SK-N-MC (cell line): ENCODE measurements at regions not wholly inside any gene's neighbourhood (a gene's known extent, or its start where the extent isn't known, plus 50 kb on each side); places are given as distances from the start of the nearest gene placed in this dataset.

Experiments used
- EZH2 ChIP-seq: fragments of 200-600 bp; sonication (generic); IDR thresholded peaks from one replicate; pipeline ENCODE4 v1.6.1; 2017; ENCODE audit warnings: antibody characterized with exemption
- POLR2AphosphoS5 ChIP-seq: IDR thresholded peaks from 2 replicates; pipeline ENCODE4 v1.6.1; 2012; ENCODE audit warnings: mild to moderate bottlenecking, low read depth, low read length, borderline replicate concordance

DNA sequence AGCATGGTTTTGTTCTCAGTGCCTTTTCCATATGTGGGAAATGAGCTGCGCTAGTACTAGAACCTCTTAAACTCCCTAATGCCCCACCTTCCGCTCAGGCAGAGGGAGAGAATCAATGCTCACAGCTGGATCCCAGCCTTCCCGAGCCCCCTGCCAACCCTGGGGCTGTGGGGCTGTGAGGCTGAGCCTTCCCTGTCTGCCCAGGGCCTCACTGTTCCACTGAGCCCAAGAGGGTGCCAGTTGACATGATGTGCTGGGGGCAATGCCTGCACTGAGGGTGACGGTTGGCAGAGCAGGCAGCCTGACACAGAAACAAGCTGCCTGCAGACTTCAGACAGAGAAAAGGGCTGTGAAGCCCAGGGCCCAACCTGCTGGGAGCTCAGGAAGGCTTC lies 602.4 kb upstream of the RAB6C start:
- TF ChIP-seq POLR2AphosphoS5 (no peak), EZH2 (no peak)
